Naive B cell (primary cell): ENCODE measurements at regions not wholly inside any gene's neighbourhood (a gene's known extent, or its start where the extent isn't known, plus 50 kb on each side); places are given as distances from the start of the nearest gene placed in this dataset.

Experiments used
- ATAC-seq, 2 donors: fragments of 150-1000 bp; cut with Tn5 transposase; 2 replicates each; pipeline ENCODE4 v1.10.0; 2021; ENCODE audit warnings: low read depth in 2 of 2, mild to moderate bottlenecking in 2 of 2, moderate library complexity in 2 of 2
- DNase-seq: peaks from one replicate; pipeline ENCODE4 v3.0.0; 2022
- H3K27ac Mint-ChIP-seq, 6 donors: one replicate each; pipeline ENCODE4 v1.8.0; 2020 to 2022; ENCODE audit warnings: mild to moderate bottlenecking in 6 of 6, mixed read lengths in 6 of 6, moderate library complexity in 5 of 6, inconsistent platforms in 2 of 6
- H3K27me3 Mint-ChIP-seq, 3 donors: one replicate each; pipeline ENCODE4 v1.8.0; 2021 to 2022; ENCODE audit warnings: mixed read lengths in 3 of 3, mild to moderate bottlenecking in 1 of 3
- H3K36me3 Mint-ChIP-seq, 2 donors: one replicate each; pipeline ENCODE4 v1.8.0; 2020 to 2022; ENCODE audit warnings: mixed read lengths in 2 of 2, inconsistent platforms in 1 of 2, mild to moderate bottlenecking in 1 of 2
- H3K4me1 Mint-ChIP-seq, 3 donors: one replicate each; pipeline ENCODE4 v1.8.0; 2020 to 2022; ENCODE audit warnings: mixed read lengths in 3 of 3, inconsistent platforms in 1 of 3, mild to moderate bottlenecking in 1 of 3, moderate library complexity in 1 of 3
- H3K4me3 Mint-ChIP-seq, 8 donors: one replicate each; pipeline ENCODE4 v1.8.0; 2020 to 2022; ENCODE audit warnings: mild to moderate bottlenecking in 8 of 8, mixed read lengths in 8 of 8, moderate library complexity in 8 of 8, inconsistent platforms in 2 of 8
- H3K9me3 Mint-ChIP-seq, 7 donors: one replicate each; pipeline ENCODE4 v1.8.0; 2020 to 2022; ENCODE audit warnings: mixed read lengths in 7 of 7, mild to moderate bottlenecking in 5 of 7, inconsistent platforms in 2 of 7, moderate library complexity in 1 of 7

- H3K4me3 Mint-ChIP-seq = peak overlapping the region in 7 of 8 donors; percentile 9 to 72 (median 57)
- H3K27me3 Mint-ChIP-seq = no peaks in the 10 kb centered on the region
- H3K27ac Mint-ChIP-seq = peak overlapping the region in 3 of 6 donors; percentile 51 to 73 (median 62)
Observed at GRCh38 chr2:12116228-12116750, 369.9 kb downstream of the LPIN1 start.

DNA sequence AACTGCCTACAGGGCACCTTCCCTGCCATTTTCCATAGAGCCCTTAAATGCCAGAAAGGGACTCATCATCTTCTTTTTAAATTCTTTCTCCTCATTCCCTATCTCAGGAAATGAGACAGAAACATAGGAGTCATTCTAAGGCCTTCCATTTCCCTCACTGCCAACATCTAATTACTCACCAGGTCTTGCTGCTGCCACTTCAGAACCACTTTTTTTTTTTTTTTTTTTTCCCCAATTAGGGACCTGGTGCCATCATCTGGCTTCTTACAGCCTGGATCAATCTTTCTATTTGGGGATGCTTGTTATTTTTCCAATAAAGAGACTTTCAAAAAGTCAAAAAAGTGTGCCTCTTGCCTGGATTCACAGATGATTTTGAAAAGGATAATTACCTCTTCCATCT is 373.4 kb downstream of the LPIN1 start:
- Mint-ChIP-seq H3K36me3 (no peaks in the 10 kb centered on the region), H3K27ac (no peak overlapping the region), H3K4me3 (no peak overlapping the region), H3K9me3 (no peaks in the 10 kb centered on the region), H3K4me1 (peaks cover 20 to 34% (median 31%) of the 10 kb centered on the region in 3 donors), H3K27me3 (no peaks in the 10 kb centered on the region)
- DNase-seq (no peak), ATAC-seq (no peak)

More at GRCh38 chr2:12116228-12116750, 369.9 kb downstream of the LPIN1 start:
- peaks cover 31 to 67% (median 52%) of the 10 kb centered on the region in 3 donors for H3K4me1 Mint-ChIP-seq
- no peaks in the 10 kb centered on the region for H3K36me3 Mint-ChIP-seq
- DNase-seq (peak; percentile 47), ATAC-seq (peak; percentile 97)
- H3K9me3 Mint-ChIP-seq = no peaks in the 10 kb centered on the region

DNA sequence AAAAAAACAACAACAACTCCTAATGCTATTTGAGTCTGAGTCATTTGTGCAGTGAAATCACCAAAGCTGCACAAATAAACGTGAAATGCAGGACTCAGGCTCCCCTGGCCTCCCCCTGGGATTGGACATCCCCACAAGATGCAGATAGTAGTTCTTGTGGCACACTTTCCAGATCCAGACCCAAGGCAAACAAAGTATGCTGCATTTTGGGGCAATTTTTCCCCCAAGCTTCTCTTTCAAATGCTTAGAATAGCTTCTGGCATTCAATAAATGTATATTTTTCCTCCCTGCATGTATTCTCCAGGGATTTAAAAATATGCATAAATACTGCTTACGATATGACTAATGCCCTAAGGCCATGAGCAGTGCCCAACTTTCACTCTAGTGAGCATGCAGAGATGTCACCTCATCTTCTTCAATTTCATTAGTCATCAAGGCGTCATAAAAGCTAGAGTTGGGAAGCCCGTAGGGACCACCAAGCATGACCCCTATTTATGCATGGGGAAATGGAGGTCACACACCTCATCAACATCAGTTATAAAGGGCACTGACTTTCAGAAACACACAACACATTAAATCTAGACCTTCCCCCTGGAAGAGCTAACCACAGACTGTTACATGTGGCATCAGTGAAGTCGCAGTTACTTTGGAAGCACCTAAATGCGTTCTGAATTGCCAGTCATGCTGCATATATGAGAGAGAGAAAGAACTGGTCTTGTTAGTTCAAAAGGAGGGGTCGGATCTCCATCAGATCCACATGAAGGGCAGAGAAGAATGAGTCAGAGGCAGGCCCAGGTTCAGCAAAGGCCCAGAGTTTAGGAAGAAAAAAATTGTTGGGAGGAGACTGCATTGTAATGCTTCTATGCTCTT is 374.1 kb downstream of the LPIN1 start:
- peaks cover 19 to 28% (median 26%) of the 10 kb centered on the region in 3 donors for H3K4me1 Mint-ChIP-seq
- H3K27ac Mint-ChIP-seq = no peak overlapping the region
- H3K36me3 Mint-ChIP-seq = no peaks in the 10 kb centered on the region
- H3K27me3 Mint-ChIP-seq = no peaks in the 10 kb centered on the region
- H3K4me3 Mint-ChIP-seq = no peak overlapping the region
- no peak for ATAC-seq
- no peak for DNase-seq
- no peaks in the 10 kb centered on the region for H3K9me3 Mint-ChIP-seq

DNA sequence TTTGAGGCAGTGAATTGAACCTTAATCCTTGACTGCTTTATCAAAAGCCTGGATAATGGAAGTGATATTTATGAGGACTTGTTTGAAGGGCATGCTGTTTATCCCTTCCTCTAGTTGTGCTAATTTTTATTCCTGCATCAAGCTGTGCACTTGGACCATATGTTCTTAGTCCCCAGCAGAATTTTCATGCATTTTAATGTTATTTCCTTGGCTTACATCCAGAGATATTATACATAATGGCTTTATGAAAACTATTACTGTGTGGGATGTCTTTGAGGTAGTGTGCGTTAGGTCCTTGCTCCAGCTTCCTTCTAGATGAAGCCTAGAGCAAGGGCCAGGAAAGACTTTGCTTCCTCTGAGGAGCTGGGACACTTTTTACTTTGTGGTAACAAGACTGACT is 378.4 kb downstream of the LPIN1 start:
- no peaks in the 10 kb centered on the region for H3K36me3 Mint-ChIP-seq
- H3K9me3 Mint-ChIP-seq = no peaks in the 10 kb centered on the region
- peak overlapping the region in 1 of 8 donors; percentile 6 for H3K4me3 Mint-ChIP-seq
- ATAC-seq (no peak), DNase-seq (no peak)
- H3K27me3 Mint-ChIP-seq = no peaks in the 10 kb centered on the region
- peaks cover 0 to 27% (median 0%) of the 10 kb centered on the region in 3 donors for H3K4me1 Mint-ChIP-seq
- no peak overlapping the region for H3K27ac Mint-ChIP-seq

DNA sequence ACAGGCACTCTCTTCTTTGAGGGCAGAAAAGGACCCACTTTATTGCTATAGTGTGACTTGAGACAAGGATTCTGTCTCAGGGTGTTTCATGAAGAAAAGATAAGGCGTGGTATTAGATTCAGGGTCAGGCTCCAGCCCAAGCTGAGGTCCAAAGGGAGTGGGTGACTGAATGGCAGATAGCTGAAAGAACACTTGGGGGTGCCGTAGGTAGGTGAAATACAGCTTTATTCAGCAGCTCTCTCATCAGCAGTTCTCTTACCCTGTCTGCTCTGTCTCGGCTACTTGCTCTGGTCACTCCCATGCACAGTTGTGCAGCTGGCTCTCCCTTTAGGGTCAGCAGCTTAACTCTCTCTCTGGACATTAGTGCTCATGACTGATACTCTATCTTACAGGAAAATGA is 379.9 kb downstream of the LPIN1 start:
- DNase-seq = no peak
- Mint-ChIP-seq H3K36me3 (no peaks in the 10 kb centered on the region), H3K27ac (peak overlapping the region; percentile 36 to 86 (median 76)), H3K4me1 (peaks cover 0 to 27% (median 0%) of the 10 kb centered on the region in 3 donors), H3K27me3 (no peaks in the 10 kb centered on the region), H3K9me3 (no peaks in the 10 kb centered on the region), H3K4me3 (peak overlapping the region in 4 of 8 donors; percentile 30 to 68 (median 58))
- ATAC-seq = no peak

GRCh38 chr2:12127638-12128037 is 381.2 kb downstream of the LPIN1 start:
- H3K4me1 Mint-ChIP-seq = peaks cover 0 to 27% (median 0%) of the 10 kb centered on the region in 3 donors
- DNase-seq (peak; percentile 15), ATAC-seq (peak; percentile 67 to 77)
- H3K36me3 Mint-ChIP-seq = no peaks in the 10 kb centered on the region
- H3K9me3 Mint-ChIP-seq = no peaks in the 10 kb centered on the region
- peak overlapping the region; percentile 44 to 86 (median 76) for H3K27ac Mint-ChIP-seq
- no peaks in the 10 kb centered on the region for H3K27me3 Mint-ChIP-seq
- H3K4me3 Mint-ChIP-seq = peak overlapping the region in 4 of 8 donors; percentile 46 to 83 (median 61)

DNA sequence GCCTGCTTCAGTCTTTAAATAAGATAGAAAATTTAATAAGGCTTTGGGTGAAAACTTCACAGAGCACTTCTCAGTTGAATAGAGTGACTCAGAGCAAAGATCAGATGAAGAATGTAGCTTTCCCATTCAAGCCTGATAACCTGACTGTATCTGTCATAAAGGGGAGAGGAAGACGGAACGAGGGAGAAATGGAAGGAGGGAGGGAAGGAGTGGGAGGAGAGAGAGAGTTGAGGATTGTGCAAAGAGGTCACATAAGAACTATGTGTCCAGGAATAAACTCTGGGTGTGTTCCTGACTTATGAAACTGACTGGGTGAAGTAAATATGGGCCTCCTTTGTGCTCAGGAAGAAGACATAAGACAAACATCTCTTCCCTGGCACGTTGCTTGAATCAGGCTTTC is 385.5 kb downstream of the LPIN1 start:
- no peak for ATAC-seq
- H3K27me3 Mint-ChIP-seq = no peaks in the 10 kb centered on the region
- peaks cover 0 to 9% (median 8%) of the 10 kb centered on the region in 3 donors for H3K4me1 Mint-ChIP-seq
- no peak overlapping the region for H3K4me3 Mint-ChIP-seq
- DNase-seq = no peak
- peaks cover 0 to 7% of the 10 kb centered on the region in 2 donors for H3K36me3 Mint-ChIP-seq
- H3K9me3 Mint-ChIP-seq = peaks cover 0 to 2% (median 0%) of the 10 kb centered on the region in 7 donors
- H3K27ac Mint-ChIP-seq = no peak overlapping the region

GRCh38 chr2:12141618-12142258 is 395.3 kb downstream of the LPIN1 start:
- ATAC-seq = no peak
- Mint-ChIP-seq H3K9me3 (peaks cover 0 to 7% (median 5%) of the 10 kb centered on the region in 7 donors), H3K4me1 (peaks cover 6 to 19% (median 13%) of the 10 kb centered on the region in 3 donors), H3K4me3 (no peak overlapping the region), H3K27me3 (peaks cover 0 to 6% (median 0%) of the 10 kb centered on the region in 3 donors), H3K36me3 (peaks cover 0 to 14% of the 10 kb centered on the region in 2 donors), H3K27ac (no peak overlapping the region)
- DNase-seq = no peak

- peaks cover 18 to 49% (median 21%) of the 10 kb centered on the region in 3 donors for H3K4me1 Mint-ChIP-seq
- H3K4me3 Mint-ChIP-seq = no peak overlapping the region
- DNase-seq (no peak), ATAC-seq (no peak)
- peaks cover 0 to 4% of the 10 kb centered on the region in 2 donors for H3K36me3 Mint-ChIP-seq
- no peaks in the 10 kb centered on the region for H3K27me3 Mint-ChIP-seq
- H3K9me3 Mint-ChIP-seq = peaks cover 0 to 3% (median 0%) of the 10 kb centered on the region in 7 donors
- peak overlapping the region in 1 of 6 donors; percentile 55 for H3K27ac Mint-ChIP-seq
Observed at GRCh38 chr2:12151716-12152115, 405.3 kb downstream of the LPIN1 start.

DNA sequence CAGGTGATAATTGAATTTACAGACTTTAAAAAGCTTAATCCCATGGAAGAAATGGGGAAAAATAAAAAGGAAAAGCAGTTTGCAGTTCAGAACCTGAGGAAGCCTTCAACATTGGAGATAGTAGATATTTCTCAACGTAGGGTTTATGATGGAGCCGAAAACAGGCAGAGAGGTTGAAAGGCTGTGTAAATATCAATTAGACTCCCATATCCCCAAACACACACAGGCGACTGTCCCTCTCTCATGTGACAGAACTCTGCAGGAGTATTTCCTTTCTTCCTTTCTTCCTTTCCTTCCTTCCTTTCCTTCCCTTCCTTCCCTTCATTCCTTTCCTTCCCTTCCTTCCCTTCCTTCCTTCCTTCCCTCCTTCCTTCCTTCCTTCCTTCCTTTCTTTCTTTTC is 406.5 kb downstream of the LPIN1 start:
- ATAC-seq = no peak
- H3K9me3 Mint-ChIP-seq = peaks cover 0 to 2% (median 0%) of the 10 kb centered on the region in 7 donors
- no peak overlapping the region for H3K4me3 Mint-ChIP-seq
- H3K27me3 Mint-ChIP-seq = no peaks in the 10 kb centered on the region
- peak overlapping the region in 1 of 6 donors; percentile 60 for H3K27ac Mint-ChIP-seq
- H3K4me1 Mint-ChIP-seq = peaks cover 18 to 45% (median 19%) of the 10 kb centered on the region in 3 donors
- DNase-seq = no peak
- no peaks in the 10 kb centered on the region for H3K36me3 Mint-ChIP-seq

DNA sequence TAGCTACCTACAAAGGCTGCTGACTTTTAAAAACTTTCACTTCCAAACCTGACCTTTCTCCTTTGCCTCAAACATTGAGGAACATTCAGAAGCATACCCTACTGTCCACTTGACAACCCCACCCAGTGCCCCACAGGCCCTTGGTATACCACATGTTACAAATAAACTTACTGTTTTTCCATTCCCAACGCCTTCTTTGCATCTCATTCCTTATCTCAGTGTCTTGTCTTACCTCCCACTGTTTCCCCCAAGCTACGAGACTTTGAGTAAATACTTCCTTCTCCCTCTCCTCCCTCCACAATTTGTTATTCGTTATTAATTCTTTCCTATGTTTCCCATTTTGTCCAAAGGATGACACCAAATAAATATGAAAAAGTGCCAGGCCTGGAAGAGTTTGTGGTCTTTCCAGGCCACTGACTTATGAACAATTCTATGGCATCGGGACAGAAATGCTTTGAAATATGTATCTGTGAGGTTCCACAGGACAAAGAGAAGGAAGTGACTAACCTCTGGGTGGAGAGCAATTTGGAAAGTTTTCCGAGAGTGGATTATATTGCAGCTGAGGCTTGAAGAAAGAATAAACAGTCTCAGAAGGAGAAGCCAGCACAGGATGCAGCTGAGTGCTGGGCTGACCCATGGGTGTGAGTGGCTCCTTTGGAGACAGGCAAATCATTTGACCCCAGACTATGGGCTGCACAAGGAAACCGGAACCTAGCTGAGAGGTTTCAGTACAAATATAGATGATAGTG is 409.0 kb downstream of the LPIN1 start:
- peaks cover 0 to 2% (median 0%) of the 10 kb centered on the region in 7 donors for H3K9me3 Mint-ChIP-seq
- no peaks in the 10 kb centered on the region for H3K27me3 Mint-ChIP-seq
- peak overlapping the region in 2 of 6 donors; percentile 72 to 73 for H3K27ac Mint-ChIP-seq
- no peak overlapping the region for H3K4me3 Mint-ChIP-seq
- H3K4me1 Mint-ChIP-seq = peaks cover 12 to 38% (median 17%) of the 10 kb centered on the region in 3 donors
- H3K36me3 Mint-ChIP-seq = peaks cover 2% of the 10 kb centered on the region in 2 donors
- DNase-seq (no peak), ATAC-seq (no peak)

- H3K27me3 Mint-ChIP-seq = no peaks in the 10 kb centered on the region
- H3K9me3 Mint-ChIP-seq = peaks cover 0 to 4% (median 0%) of the 10 kb centered on the region in 7 donors
- H3K36me3 Mint-ChIP-seq = peaks cover 4 to 7% of the 10 kb centered on the region in 2 donors
- H3K4me3 Mint-ChIP-seq = no peak overlapping the region
- H3K4me1 Mint-ChIP-seq = peaks cover 9 to 35% (median 14%) of the 10 kb centered on the region in 3 donors
- no peak for ATAC-seq
- no peak overlapping the region for H3K27ac Mint-ChIP-seq
- no peak for DNase-seq
Observed at GRCh38 chr2:12156349-12156748, 409.9 kb downstream of the LPIN1 start.

- Mint-ChIP-seq H3K27me3 (no peaks in the 10 kb centered on the region), H3K4me1 (peaks cover 2 to 12% (median 10%) of the 10 kb centered on the region in 3 donors), H3K36me3 (peaks cover 4 to 7% of the 10 kb centered on the region in 2 donors), H3K27ac (no peak overlapping the region), H3K4me3 (no peak overlapping the region), H3K9me3 (peaks cover 0 to 4% (median 0%) of the 10 kb centered on the region in 7 donors)
- no peak for ATAC-seq
- no peak for DNase-seq
Observed at GRCh38 chr2:12161085-12161484, 414.7 kb downstream of the LPIN1 start.
